HCT116 (cell line): ENCODE measurements at regions not wholly inside any gene's neighbourhood (a gene's known extent, or its start where the extent isn't known, plus 50 kb on each side); places are given as distances from the start of the nearest gene placed in this dataset.

Experiments
- ATAC-seq: fragments of 200-7000 bp; cut with Tn5 transposase; 2 replicates; pipeline ENCODE4 v1.9.1; 2020; ENCODE audit warnings: mild to moderate bottlenecking, moderate library complexity
- BruUV-seq: library from RNA; stranded (reverse); fragments of 400-500 nt; replicated peaks from 2 replicates; lab custom pipeline; 2021; lab: Mats Ljungman, UMichigan
- CTCF ChIA-PET: fragments of 300-600 bp; sonication (Branson Sonifier 250); formaldehyde crosslinking; loops from one replicate; lab custom pipeline; 2021; ENCODE audit warnings: antibody characterized with exemption; lab: Charles Lee
- POLR2A ChIA-PET: fragments of 300-600, 350-600 bp; sonication (Branson Sonifier 250); formaldehyde crosslinking; loops from one replicate; lab custom pipeline; 2021; ENCODE audit warnings: antibody characterized with exemption; lab: Charles Lee
- RAD21 ChIA-PET, 2 experiments: fragments of 300-600 bp; sonication (Branson Sonifier 250); formaldehyde crosslinking; loops; one replicate each; lab custom pipeline; 2023; ENCODE audit warnings: low total read pairs in 2 of 2; ENCODE audit not compliant: uncharacterized antibody in 2 of 2, unreplicated experiment in 2 of 2, low non-redundant PET in 1 of 2; lab: Charles Lee
- DNase-seq: peaks from one replicate; pipeline ENCODE4 v3.0.0-alpha.2; 2010; ENCODE audit warnings: low read depth, low spot score
- H2AFZ ChIP-seq: fragments of 200-600 bp; shearing (Covaris generic), sonication (generic); 2 replicates; pipeline ENCODE4 v1.6.1; 2017; ENCODE audit warnings: low read depth, mixed run types, mixed read lengths, antibody characterized with exemption, low read length; ENCODE audit not compliant: poor library complexity, severe bottlenecking
- H3K27ac ChIP-seq: 2 replicates; pipeline ENCODE4 v1.5.1; 2012; ENCODE audit warnings: low read depth, low read length
- H3K27me3 ChIP-seq: fragments of 200-600 bp; sonication (generic); 2 replicates; pipeline ENCODE4 v1.6.1; 2016; ENCODE audit warnings: mixed run types, low read length, mixed read lengths; ENCODE audit not compliant: insufficient read depth
- H3K36me3 ChIP-seq, 2 experiments: fragments of 200-500 bp in 1 of 2; fragments of 200-600 bp in 1 of 2; sonication (Bioruptor generic) in 1 of 2; sonication (generic) in 1 of 2; 2 replicates each; pipeline versions ENCODE4 v1.5.1 to v1.6.1; 2014 to 2016; ENCODE audit warnings: low read length in 2 of 2, inconsistent platforms in 1 of 2, mixed read lengths in 1 of 2, mixed run types in 1 of 2; ENCODE audit not compliant: insufficient read depth in 2 of 2, control insufficient read depth in 1 of 2
- H3K4me1 ChIP-seq, 2 experiments: fragments of 200-600 bp in 1 of 2; sonication (generic) in 1 of 2; 2 replicates each; pipeline versions ENCODE4 v1.5.1 to v1.6.1; 2012 to 2017; ENCODE audit warnings: low read length in 2 of 2, inconsistent platforms in 1 of 2, mild to moderate bottlenecking in 1 of 2, mixed read lengths in 1 of 2, mixed run types in 1 of 2, moderate library complexity in 1 of 2; ENCODE audit not compliant: insufficient read depth in 2 of 2, control insufficient read depth in 1 of 2
- H3K4me2 ChIP-seq: fragments of 200-600 bp; sonication (generic); 2 replicates; pipeline ENCODE4 v1.6.1; 2017; ENCODE audit warnings: mixed run types, low read length, mixed read lengths
- H3K4me3 ChIP-seq, 2 experiments: fragments of 200-600 bp in 1 of 2; sonication (generic) in 1 of 2; replicated peaks in 1 of 2; 2 replicates each; pipeline ENCODE4 v1.5.1; 2011 to 2016; ENCODE audit warnings: low read length in 2 of 2, control low read depth in 1 of 2, low read depth in 1 of 2, mild to moderate bottlenecking in 1 of 2, mixed read lengths in 1 of 2, mixed run types in 1 of 2
- H3K79me2 ChIP-seq: fragments of 200-600 bp; sonication (generic); 2 replicates; pipeline ENCODE4 v1.6.1; 2017; ENCODE audit warnings: mild to moderate bottlenecking, mixed run types, low read length, moderate library complexity, mixed read lengths; ENCODE audit not compliant: insufficient read depth
- H3K9ac ChIP-seq: fragments of 200-600 bp; sonication (generic); 2 replicates; pipeline ENCODE4 v1.6.1; 2016; ENCODE audit warnings: low read length, mixed read lengths
- H3K9me2 ChIP-seq: fragments of 200-600 bp; sonication (generic), shearing (Covaris generic); 2 replicates; pipeline ENCODE4 v1.6.1; 2017; ENCODE audit warnings: mixed run types, mild to moderate bottlenecking, moderate library complexity; ENCODE audit not compliant: insufficient read depth
- H3K9me3 ChIP-seq, 2 experiments: fragments of 200-500 bp in 1 of 2; fragments of 200-600 bp in 1 of 2; sonication (Bioruptor generic) in 1 of 2; sonication (generic) in 1 of 2; 2 replicates each; pipeline ENCODE4 v1.6.1; 2014 to 2017; ENCODE audit warnings: low read length in 2 of 2, mixed read lengths in 2 of 2, inconsistent platforms in 1 of 2, low read depth in 1 of 2, mild to moderate bottlenecking in 1 of 2, mixed run types in 1 of 2, moderate library complexity in 1 of 2; ENCODE audit not compliant: control insufficient read depth in 1 of 2, insufficient read depth in 1 of 2
- H4K20me1 ChIP-seq: fragments of 200-600 bp; sonication (generic), shearing (Covaris generic); 2 replicates; pipeline ENCODE4 v1.6.1; 2017; ENCODE audit warnings: mixed run types, mild to moderate bottlenecking, moderate library complexity; ENCODE audit not compliant: insufficient read depth
- CTCF ChIP-seq, 3 experiments: fragments of 200-600 bp in 1 of 3; sonication (generic) in 1 of 3; IDR thresholded peaks in 2 of 3; conservative IDR thresholded peaks in 1 of 3; 2 replicates each; pipeline ENCODE4 v1.5.1; 2012 to 2017; ENCODE audit warnings: low read depth in 2 of 3, low read length in 2 of 3, antibody characterized with exemption in 1 of 3, borderline replicate concordance in 1 of 3, control low read depth in 1 of 3, mild to moderate bottlenecking in 1 of 3, mixed read lengths in 1 of 3, mixed run types in 1 of 3, moderate library complexity in 1 of 3; ENCODE audit not compliant: insufficient read depth in 1 of 3
- EGR1 ChIP-seq: IDR thresholded peaks from 2 replicates; pipeline ENCODE4 v1.6.1; 2012; ENCODE audit warnings: low read depth
- EZH2 ChIP-seq: fragments of 200-600 bp; sonication (generic); IDR thresholded peaks from 2 replicates; pipeline ENCODE4 v1.6.1; 2017; ENCODE audit warnings: antibody characterized with exemption, mixed run types
- EZH2phosphoT487 ChIP-seq: fragments of 200-600 bp; IDR thresholded peaks from 2 replicates; pipeline ENCODE4 v1.6.1; 2018; ENCODE audit warnings: antibody characterized with exemption, borderline replicate concordance
- FOSL1 ChIP-seq: IDR thresholded peaks from 2 replicates; pipeline ENCODE4 v1.6.1; 2012; ENCODE audit warnings: low read depth
- JUND ChIP-seq: IDR thresholded peaks from 2 replicates; pipeline ENCODE4 v1.6.1; 2012
- POLR2A ChIP-seq: IDR thresholded peaks from 2 replicates; pipeline ENCODE4 v1.7.0; 2011; ENCODE audit warnings: borderline replicate concordance; ENCODE audit not compliant: insufficient read depth, insufficient read length; ENCODE audit errors: extremely low read depth
- RAD21 ChIP-seq: IDR thresholded peaks from 2 replicates; pipeline ENCODE4 v1.6.1; 2012; ENCODE audit warnings: low read depth, mild to moderate bottlenecking
- REST ChIP-seq: IDR thresholded peaks from 2 replicates; pipeline ENCODE4 v1.6.1; 2012; ENCODE audit warnings: low read depth
- SRF ChIP-seq: IDR thresholded peaks from 2 replicates; pipeline ENCODE4 v1.6.1; 2012; ENCODE audit warnings: low read depth
- TCF7L2 ChIP-seq: IDR thresholded peaks from 2 replicates; pipeline ENCODE4 v1.7.0; 2011; ENCODE audit warnings: borderline replicate concordance, inconsistent platforms; ENCODE audit not compliant: insufficient read depth, insufficient read length; ENCODE audit errors: extremely low read depth
- YY1 ChIP-seq: IDR thresholded peaks from 2 replicates; pipeline ENCODE4 v1.6.1; 2011; ENCODE audit warnings: low read length, low read depth, moderate library complexity, mild to moderate bottlenecking; ENCODE audit not compliant: insufficient replicate concordance; ENCODE audit errors: extremely low read depth
- ZNF274 ChIP-seq: fragments of 200-500 bp; sonication (Bioruptor generic); IDR thresholded peaks from 2 replicates; pipeline ENCODE4 v1.6.1; 2014; ENCODE audit warnings: mild to moderate bottlenecking, low read depth, low read length, inconsistent platforms
- intact Hi-C: fragments of 100-400 bp; cut with micrococcal nuclease; formaldehyde crosslinking; loops from 2 replicates; pipeline ENCODE4 v1.10.0; 2022

GRCh38 chr5:15386122-15386521 is 113.9 kb upstream of the FBXL7 start:
- POLR2A ChIA-PET: no interaction called here
- Histone ChIP-seq H3K27me3 (no peaks in the 10 kb centered on the region), H3K79me2 (no peaks in the 10 kb centered on the region), H3K4me1 (no peaks in the 10 kb centered on the region), H3K9ac (no peak overlapping the region), H3K27ac (no peak overlapping the region), H3K36me3 (no peaks in the 10 kb centered on the region), H4K20me1 (no peaks in the 10 kb centered on the region), H3K4me3 (no peak overlapping the region), H3K4me2 (no peak overlapping the region), H2AFZ (no peak overlapping the region), H3K9me2 (no peaks in the 10 kb centered on the region), H3K9me3 (peaks cover 0 to 3% of the 10 kb centered on the region in 2 experiments; a peak in 2 of 4 replicates)
- RAD21 ChIA-PET: no interaction called here
- no peak for ATAC-seq
- no peak for DNase-seq
- CTCF ChIA-PET: no interaction called here
- intact Hi-C loops: no loop called here
- TF ChIP-seq RAD21 (no peak), EZH2 (no peak), SRF (no peak), POLR2A (no peak), JUND (no peak), REST (no peak), FOSL1 (no peak), EGR1 (no peak), YY1 (no peak), TCF7L2 (no peak), ZNF274 (no peak), CTCF (IDR thresholded peaks at IDR 0.05 in 2 of 3, conservative IDR thresholded peaks at IDR 0.05 in 1 of 3; ENCODE audit: borderline replicate concordance in 1 of 3, insufficient read depth in 1 of 3, low read depth in 2 of 3, low read length in 2 of 3) (no peak), EZH2phosphoT487 (no peak)
- no TSS peak for BruUV-seq
